ENCODE measurements at regions not wholly inside any gene's neighbourhood (a gene's known extent, or its start where the extent isn't known, plus 50 kb on each side); places are given as distances from the start of the nearest gene placed in this dataset.

DNA sequence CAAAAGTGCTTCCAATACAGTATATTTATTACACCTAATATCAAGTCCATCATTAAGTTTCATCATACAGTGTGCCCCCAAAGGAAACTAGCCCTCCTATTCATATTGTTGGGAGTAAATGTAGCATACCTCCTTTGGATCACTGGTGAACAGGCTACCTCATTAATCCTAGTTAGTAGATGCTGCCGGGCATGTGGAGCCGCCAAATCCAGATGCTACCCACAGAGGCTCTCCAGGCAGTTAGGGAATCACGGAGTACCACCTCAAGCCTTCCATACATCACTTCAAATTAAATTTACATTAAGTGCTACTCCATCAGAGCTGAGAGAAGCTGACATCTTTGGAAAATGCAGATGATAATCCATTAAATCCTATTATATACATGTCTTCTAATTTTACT, 121.7 kb upstream of the FOXD3 start:
- Histone ChIP-seq H3K27me3 (replicated peaks in 1 of 2; ENCODE audit: control insufficient read depth in 2 of 2, insufficient read depth in 2 of 2, low read length in 1 of 2) (peaks cover 0 to 3% of the 10 kb centered on the region in 2 experiments; a peak in 2 of 4 replicates), H3K79me2 (ENCODE audit: control insufficient read depth, insufficient read depth, low read length) (no peaks in the 10 kb centered on the region), H4K20me1 (ENCODE audit: control insufficient read depth, insufficient read depth) (no peaks in the 10 kb centered on the region), H3K4me3 (no peak overlapping the region), H3K36me3 (ENCODE audit: control insufficient read depth in 2 of 2, insufficient read depth in 2 of 2, low read length in 1 of 2) (no peaks in the 10 kb centered on the region), H2AFZ (ENCODE audit: control insufficient read depth, low read depth, low read length) (no peak overlapping the region), H3K9me3 (replicated peaks; ENCODE audit: control insufficient read depth, insufficient read depth, low read length) (no peaks in the 10 kb centered on the region), H3K27ac (ENCODE audit: control insufficient read depth, insufficient read depth) (no peak overlapping the region), H3K4me2 (ENCODE audit: control insufficient read depth, insufficient read depth) (no peak overlapping the region), H3K4me1 (ENCODE audit: control insufficient read depth, insufficient read depth, low read length) (no peaks in the 10 kb centered on the region), H3K9ac (ENCODE audit: control insufficient read depth, insufficient read depth, low read length) (no peak overlapping the region)
- TF ChIP-seq, protein P1, sequence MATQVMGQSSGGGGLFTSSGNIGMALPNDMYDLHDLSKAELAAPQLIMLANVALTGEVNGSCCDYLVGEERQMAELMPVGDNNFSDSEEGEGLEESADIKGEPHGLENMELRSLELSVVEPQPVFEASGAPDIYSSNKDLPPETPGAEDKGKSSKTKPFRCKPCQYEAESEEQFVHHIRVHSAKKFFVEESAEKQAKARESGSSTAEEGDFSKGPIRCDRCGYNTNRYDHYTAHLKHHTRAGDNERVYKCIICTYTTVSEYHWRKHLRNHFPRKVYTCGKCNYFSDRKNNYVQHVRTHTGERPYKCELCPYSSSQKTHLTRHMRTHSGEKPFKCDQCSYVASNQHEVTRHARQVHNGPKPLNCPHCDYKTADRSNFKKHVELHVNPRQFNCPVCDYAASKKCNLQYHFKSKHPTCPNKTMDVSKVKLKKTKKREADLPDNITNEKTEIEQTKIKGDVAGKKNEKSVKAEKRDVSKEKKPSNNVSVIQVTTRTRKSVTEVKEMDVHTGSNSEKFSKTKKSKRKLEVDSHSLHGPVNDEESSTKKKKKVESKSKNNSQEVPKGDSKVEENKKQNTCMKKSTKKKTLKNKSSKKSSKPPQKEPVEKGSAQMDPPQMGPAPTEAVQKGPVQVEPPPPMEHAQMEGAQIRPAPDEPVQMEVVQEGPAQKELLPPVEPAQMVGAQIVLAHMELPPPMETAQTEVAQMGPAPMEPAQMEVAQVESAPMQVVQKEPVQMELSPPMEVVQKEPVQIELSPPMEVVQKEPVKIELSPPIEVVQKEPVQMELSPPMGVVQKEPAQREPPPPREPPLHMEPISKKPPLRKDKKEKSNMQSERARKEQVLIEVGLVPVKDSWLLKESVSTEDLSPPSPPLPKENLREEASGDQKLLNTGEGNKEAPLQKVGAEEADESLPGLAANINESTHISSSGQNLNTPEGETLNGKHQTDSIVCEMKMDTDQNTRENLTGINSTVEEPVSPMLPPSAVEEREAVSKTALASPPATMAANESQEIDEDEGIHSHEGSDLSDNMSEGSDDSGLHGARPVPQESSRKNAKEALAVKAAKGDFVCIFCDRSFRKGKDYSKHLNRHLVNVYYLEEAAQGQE (IDR thresholded peaks at IDR 0.05; ENCODE audit: low read depth, low read length), result no peak
- SMC1A ChIA-PET (ENCODE audit: uncharacterized antibody, unreplicated experiment), result no interaction called here
- DNase-seq (ENCODE audit: low read depth, low spot score), result no peak
- FAIRE-seq, result no peak
- intact Hi-C loops (cut with micrococcal nuclease; ENCODE audit: unreplicated experiment), result no loop called here
- 16% methylated on average over 3 of the region's 3 CpGs for WGBS (ENCODE audit: insufficient coverage, insufficient replicate concordance, low lambda C conversion rate, missing lambda C conversion rate)
- CTCF ChIA-PET, result no interaction called here
- in situ Hi-C loops (cut with MboI), result no loop called here
- no TSS peak for BruUV-seq (replicated peaks)
- POLR2A ChIA-PET, result no interaction called here
- ATAC-seq, result no peak
- RAD21 ChIA-PET (ENCODE audit: unreplicated experiment), result no interaction called here

DNA sequence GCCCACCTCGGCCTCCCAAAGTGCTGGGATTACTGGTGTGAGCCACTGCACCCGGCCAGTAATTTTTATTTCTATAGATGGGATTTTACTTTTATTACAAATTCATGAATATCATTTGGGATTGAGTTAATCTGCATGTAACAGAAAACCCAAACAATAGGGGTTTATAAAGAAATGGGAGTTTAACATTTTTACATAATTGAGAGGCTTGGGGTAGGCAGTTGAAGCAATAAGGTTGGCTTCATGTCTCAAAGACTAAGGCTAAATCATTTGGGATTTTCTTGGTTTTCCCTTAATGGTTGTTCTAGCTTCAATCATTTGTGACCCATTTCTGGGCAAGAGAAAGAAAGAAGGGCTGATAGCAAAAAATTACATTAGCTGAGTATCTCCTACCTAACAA, 118.7 kb upstream of the FOXD3 start:
- no peaks in the 10 kb centered on the region for H3K4me1 ChIP-seq (ENCODE audit: control insufficient read depth, insufficient read depth, low read length)
- H3K9ac ChIP-seq (ENCODE audit: control insufficient read depth, insufficient read depth, low read length), result no peak overlapping the region
- ChIA-PET SMC1A (ENCODE audit: uncharacterized antibody, unreplicated experiment) (no interaction called here), RAD21 (ENCODE audit: unreplicated experiment) (no interaction called here), POLR2A (no interaction called here), CTCF (interaction anchor here (0.6 kb wide), 1 partner anchor 27 kb away, joined by 3 read pairs; no protein-coding TSS in a partner anchor)
- 45% methylated on average over 2 of the region's 2 CpGs for WGBS (ENCODE audit: insufficient coverage, insufficient replicate concordance, low lambda C conversion rate, missing lambda C conversion rate)
- H3K27me3 ChIP-seq (replicated peaks in 1 of 2; ENCODE audit: control insufficient read depth in 2 of 2, insufficient read depth in 2 of 2, low read length in 1 of 2), result peaks cover 0 to 3% of the 10 kb centered on the region in 2 experiments; a peak in 2 of 4 replicates
- no peak for ATAC-seq
- H3K4me2 ChIP-seq (ENCODE audit: control insufficient read depth, insufficient read depth), result no peak overlapping the region
- no peaks in the 10 kb centered on the region for H3K79me2 ChIP-seq (ENCODE audit: control insufficient read depth, insufficient read depth, low read length)
- no peak for DNase-seq (ENCODE audit: low read depth, low spot score)
- H3K27ac ChIP-seq (ENCODE audit: control insufficient read depth, insufficient read depth), result no peak overlapping the region
- no peaks in the 10 kb centered on the region for H3K36me3 ChIP-seq (ENCODE audit: control insufficient read depth in 2 of 2, insufficient read depth in 2 of 2, low read length in 1 of 2)
- FAIRE-seq, result no peak
- no TSS peak for BruUV-seq (replicated peaks)
- H3K4me3 ChIP-seq, result no peak overlapping the region
- no peaks in the 10 kb centered on the region for H3K9me3 ChIP-seq (replicated peaks; ENCODE audit: control insufficient read depth, insufficient read depth, low read length)
- no peaks in the 10 kb centered on the region for H4K20me1 ChIP-seq (ENCODE audit: control insufficient read depth, insufficient read depth)
- no peak overlapping the region for H2AFZ ChIP-seq (ENCODE audit: control insufficient read depth, low read depth, low read length)
- intact Hi-C loops (cut with micrococcal nuclease; ENCODE audit: unreplicated experiment), result no loop called here
- in situ Hi-C loops (cut with MboI), result no loop called here
- TF ChIP-seq RAD21 (IDR thresholded peaks at IDR 0.05; ENCODE audit: insufficient read depth, low read depth, low read length) (no peak), BHLHE40 (IDR thresholded peaks at IDR 0.05; ENCODE audit: borderline replicate concordance in 1 of 2, low read depth in 2 of 2, low read length in 1 of 2) (no peak), BACH1 (IDR thresholded peaks at IDR 0.05; ENCODE audit: borderline replicate concordance) (no peak), HDGF (IDR thresholded peaks at IDR 0.05) (no peak), RELA (IDR thresholded peaks at IDR 0.05; ENCODE audit: borderline replicate concordance, partially characterized antibody) (no peak), STAT1 (conservative IDR thresholded peaks at IDR 0.05) (no peak), CEBPB (IDR thresholded peaks at IDR 0.05; ENCODE audit: borderline replicate concordance in 1 of 2, low read depth in 2 of 2, low read length in 2 of 2) (no peak), SMAD1 (IDR thresholded peaks at IDR 0.05; ENCODE audit: low read depth, partially characterized antibody) (no peak)
- TF ChIP-seq, protein P2, sequence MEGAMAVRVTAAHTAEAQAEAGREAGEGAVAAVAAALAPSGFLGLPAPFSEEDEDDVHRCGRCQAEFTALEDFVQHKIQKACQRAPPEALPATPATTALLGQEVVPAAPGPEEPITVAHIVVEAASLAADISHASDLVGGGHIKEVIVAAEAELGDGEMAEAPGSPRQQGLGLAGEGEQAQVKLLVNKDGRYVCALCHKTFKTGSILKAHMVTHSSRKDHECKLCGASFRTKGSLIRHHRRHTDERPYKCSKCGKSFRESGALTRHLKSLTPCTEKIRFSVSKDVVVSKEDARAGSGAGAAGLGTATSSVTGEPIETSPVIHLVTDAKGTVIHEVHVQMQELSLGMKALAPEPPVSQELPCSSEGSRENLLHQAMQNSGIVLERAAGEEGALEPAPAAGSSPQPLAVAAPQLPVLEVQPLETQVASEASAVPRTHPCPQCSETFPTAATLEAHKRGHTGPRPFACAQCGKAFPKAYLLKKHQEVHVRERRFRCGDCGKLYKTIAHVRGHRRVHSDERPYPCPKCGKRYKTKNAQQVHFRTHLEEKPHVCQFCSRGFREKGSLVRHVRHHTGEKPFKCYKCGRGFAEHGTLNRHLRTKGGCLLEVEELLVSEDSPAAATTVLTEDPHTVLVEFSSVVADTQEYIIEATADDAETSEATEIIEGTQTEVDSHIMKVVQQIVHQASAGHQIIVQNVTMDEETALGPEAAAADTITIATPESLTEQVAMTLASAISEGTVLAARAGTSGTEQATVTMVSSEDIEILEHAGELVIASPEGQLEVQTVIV (IDR thresholded peaks at IDR 0.05; ENCODE audit: borderline replicate concordance, partially characterized antibody), result no peak
- TF ChIP-seq, protein P3, sequence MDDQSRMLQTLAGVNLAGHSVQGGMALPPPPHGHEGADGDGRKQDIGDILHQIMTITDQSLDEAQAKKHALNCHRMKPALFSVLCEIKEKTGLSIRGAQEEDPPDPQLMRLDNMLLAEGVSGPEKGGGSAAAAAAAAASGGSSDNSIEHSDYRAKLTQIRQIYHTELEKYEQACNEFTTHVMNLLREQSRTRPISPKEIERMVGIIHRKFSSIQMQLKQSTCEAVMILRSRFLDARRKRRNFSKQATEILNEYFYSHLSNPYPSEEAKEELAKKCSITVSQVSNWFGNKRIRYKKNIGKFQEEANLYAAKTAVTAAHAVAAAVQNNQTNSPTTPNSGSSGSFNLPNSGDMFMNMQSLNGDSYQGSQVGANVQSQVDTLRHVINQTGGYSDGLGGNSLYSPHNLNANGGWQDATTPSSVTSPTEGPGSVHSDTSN (IDR thresholded peaks at IDR 0.05; ENCODE audit: insufficient replicate concordance, low read depth, low read length), result no peak
